Karpas-422 (cell line): ENCODE measurements at regions not wholly inside any gene's neighbourhood (a gene's known extent, or its start where the extent isn't known, plus 50 kb on each side); places are given as distances from the start of the nearest gene placed in this dataset.
A peak's percentile ranks its signal among the peaks of the same experiment; 100 is the strongest.

ENCODE experiments used
- DNase-seq: peaks from one replicate; pipeline ENCODE4 v3.0.0-alpha.2; 2015
- H2AFZ ChIP-seq: fragments of 200-600 bp; sonication (generic); 2 replicates; pipeline ENCODE4 v1.6.1; 2014; ENCODE audit warnings: antibody characterized with exemption, low read length, mixed read lengths
- H3K27ac ChIP-seq: fragments of 200-600 bp; sonication (generic); 2 replicates; pipeline ENCODE4 v1.5.1; 2014; ENCODE audit warnings: mild to moderate bottlenecking, low read length, moderate library complexity
- H3K27me3 ChIP-seq: fragments of 200-600 bp; sonication (generic); 2 replicates; pipeline ENCODE4 v1.6.1; 2014; ENCODE audit warnings: low read length, mixed read lengths
- H3K36me3 ChIP-seq: fragments of 200-600 bp; sonication (generic); 2 replicates; pipeline ENCODE4 v1.6.1; 2014; ENCODE audit warnings: low read length, mixed read lengths; ENCODE audit not compliant: insufficient read depth
- H3K4me1 ChIP-seq: fragments of 200-600 bp; sonication (generic); 2 replicates; pipeline ENCODE4 v1.6.1; 2014; ENCODE audit warnings: mild to moderate bottlenecking, low read length, mixed read lengths
- H3K4me2 ChIP-seq: fragments of 200-600 bp; sonication (generic); 2 replicates; pipeline ENCODE4 v1.6.1; 2014; ENCODE audit warnings: low read length, low read depth, mild to moderate bottlenecking; ENCODE audit not compliant: poor library complexity, severe bottlenecking
- H3K4me3 ChIP-seq: fragments of 200-600 bp; sonication (generic); 2 replicates; pipeline ENCODE4 v1.5.1; 2014; ENCODE audit warnings: mild to moderate bottlenecking, antibody characterized with exemption, low read length, mixed read lengths
- H3K79me2 ChIP-seq: fragments of 200-600 bp; sonication (generic); 2 replicates; pipeline ENCODE4 v1.6.1; 2014; ENCODE audit warnings: mild to moderate bottlenecking, low read length, mixed read lengths
- H3K9ac ChIP-seq: fragments of 200-600 bp; sonication (generic); 2 replicates; pipeline ENCODE4 v1.6.0; 2014; ENCODE audit warnings: low read length
- H3K9me2 ChIP-seq: fragments of 200-600 bp; sonication (generic), shearing (Covaris generic); replicated peaks from 2 replicates; pipeline ENCODE4 v1.6.0; 2014; ENCODE audit warnings: mild to moderate bottlenecking, low read length, moderate library complexity; ENCODE audit not compliant: insufficient read depth
- H3K9me3 ChIP-seq: fragments of 300-700, 200-600 bp; sonication (generic); 2 replicates; pipeline ENCODE4 v1.6.1; 2014; ENCODE audit warnings: low read length, mixed read lengths
- H4K20me1 ChIP-seq: fragments of 200-600 bp; sonication (generic); 2 replicates; pipeline ENCODE4 v1.6.1; 2014; ENCODE audit warnings: mild to moderate bottlenecking, antibody characterized with exemption, low read length, low read depth; ENCODE audit not compliant: insufficient read depth

DNA sequence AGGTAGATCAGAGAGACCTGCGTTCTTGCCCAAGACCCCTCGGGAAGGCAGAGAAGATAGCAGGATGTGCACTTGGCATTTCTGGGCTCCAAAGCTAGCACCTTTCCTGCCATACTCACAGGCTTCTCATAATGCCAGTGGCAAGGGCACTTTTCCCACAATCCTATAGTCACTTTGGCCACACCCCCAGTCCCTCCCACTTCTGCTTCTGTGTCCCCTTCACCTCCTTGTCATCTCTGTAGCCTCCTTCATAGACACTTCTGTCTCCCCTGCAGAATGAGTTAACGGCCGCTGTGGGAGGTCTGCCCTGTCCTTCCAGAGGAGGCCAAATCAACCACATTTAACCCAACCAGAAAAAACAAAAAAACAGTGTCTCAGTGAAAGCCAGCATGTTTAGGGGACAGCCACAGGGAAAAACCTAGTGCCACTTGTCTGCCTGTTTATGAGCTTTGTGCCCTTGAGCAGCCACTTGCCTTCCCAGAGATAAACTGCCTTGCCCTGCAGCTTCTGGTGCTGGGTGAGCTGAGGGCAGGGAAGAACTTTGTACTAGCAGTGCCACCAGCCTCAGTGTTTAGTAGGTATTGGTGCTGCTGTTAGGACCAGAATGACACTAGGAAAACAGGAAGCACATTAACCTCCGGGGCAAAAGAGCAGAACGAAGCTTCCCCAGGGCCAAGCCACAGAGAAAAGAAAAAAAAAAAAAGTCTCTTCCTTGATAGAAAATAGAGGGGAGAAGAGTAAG, 193.0 kb upstream of the PWP1 start:
- Histone ChIP-seq H3K9me2 (no peaks in the 10 kb centered on the region), H3K36me3 (no peaks in the 10 kb centered on the region), H3K4me2 (peak overlapping the region; percentile 29), H3K4me3 (no peak overlapping the region), H4K20me1 (no peaks in the 10 kb centered on the region), H3K4me1 (peaks cover 6% of the 10 kb centered on the region), H3K9me3 (no peaks in the 10 kb centered on the region), H3K27ac (no peak overlapping the region), H3K9ac (no peak overlapping the region), H3K79me2 (no peaks in the 10 kb centered on the region), H3K27me3 (no peaks in the 10 kb centered on the region), H2AFZ (peak overlapping the region; percentile 56; the same call in 1 of the 2 replicates)
- no peak for DNase-seq

DNA sequence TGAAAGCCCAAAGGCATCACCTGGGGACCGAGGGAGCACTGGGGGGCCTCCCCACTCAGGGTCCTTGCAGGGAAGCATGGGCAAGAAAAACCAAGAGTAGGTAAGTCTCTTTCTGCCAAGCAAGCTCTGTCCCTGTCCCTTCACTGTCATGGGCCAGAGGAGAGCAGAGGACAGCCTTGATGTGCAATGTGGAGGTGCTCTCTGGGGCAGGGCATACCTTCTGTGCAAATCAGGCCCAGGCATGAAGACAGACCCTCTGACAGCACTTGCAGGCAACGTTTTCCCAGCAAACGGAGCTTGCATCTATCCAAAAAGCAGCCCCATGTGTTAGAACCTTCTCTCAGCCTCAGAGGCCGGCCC, 192.5 kb upstream of the PWP1 start:
- no peaks in the 10 kb centered on the region for H3K36me3 ChIP-seq
- H2AFZ ChIP-seq: peak overlapping the region; percentile 56; the same call in 1 of the 2 replicates
- no peak for DNase-seq
- peaks cover 6% of the 10 kb centered on the region for H3K4me1 ChIP-seq
- no peaks in the 10 kb centered on the region for H4K20me1 ChIP-seq
- no peaks in the 10 kb centered on the region for H3K27me3 ChIP-seq
- peak overlapping the region; percentile 29 for H3K4me2 ChIP-seq
- no peak overlapping the region for H3K27ac ChIP-seq
- no peak overlapping the region for H3K9ac ChIP-seq
- no peaks in the 10 kb centered on the region for H3K9me3 ChIP-seq
- no peaks in the 10 kb centered on the region for H3K79me2 ChIP-seq
- no peaks in the 10 kb centered on the region for H3K9me2 ChIP-seq
- H3K4me3 ChIP-seq: no peak overlapping the region

DNA sequence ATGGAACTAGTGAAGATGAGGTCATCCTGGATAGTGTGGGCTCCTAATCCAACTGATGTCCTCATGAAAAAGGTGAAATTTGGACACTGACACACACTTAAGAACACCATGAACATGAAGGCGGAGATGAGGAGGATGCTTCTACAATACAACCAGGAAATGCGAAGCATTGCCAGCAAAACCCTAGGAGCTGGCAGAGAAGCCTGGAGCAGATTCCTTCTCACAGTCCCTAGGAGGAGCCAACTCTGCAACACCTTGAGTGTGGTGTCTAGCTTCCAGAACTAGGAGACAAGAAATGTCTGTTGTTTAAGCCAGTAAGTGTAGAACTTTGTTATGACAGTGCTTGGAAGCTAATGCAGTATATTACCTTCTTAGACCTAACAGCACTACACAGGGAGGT, 191.9 kb upstream of the PWP1 start:
- H3K36me3 ChIP-seq: no peaks in the 10 kb centered on the region
- no peak overlapping the region for H3K9ac ChIP-seq
- no peak overlapping the region for H2AFZ ChIP-seq
- H3K79me2 ChIP-seq: no peaks in the 10 kb centered on the region
- no peak for DNase-seq
- peaks cover 6% of the 10 kb centered on the region for H3K4me1 ChIP-seq
- H4K20me1 ChIP-seq: no peaks in the 10 kb centered on the region
- H3K4me3 ChIP-seq: no peak overlapping the region
- no peak overlapping the region for H3K27ac ChIP-seq
- no peak overlapping the region for H3K4me2 ChIP-seq
- H3K9me2 ChIP-seq: no peaks in the 10 kb centered on the region
- H3K27me3 ChIP-seq: no peaks in the 10 kb centered on the region
- no peaks in the 10 kb centered on the region for H3K9me3 ChIP-seq

DNA sequence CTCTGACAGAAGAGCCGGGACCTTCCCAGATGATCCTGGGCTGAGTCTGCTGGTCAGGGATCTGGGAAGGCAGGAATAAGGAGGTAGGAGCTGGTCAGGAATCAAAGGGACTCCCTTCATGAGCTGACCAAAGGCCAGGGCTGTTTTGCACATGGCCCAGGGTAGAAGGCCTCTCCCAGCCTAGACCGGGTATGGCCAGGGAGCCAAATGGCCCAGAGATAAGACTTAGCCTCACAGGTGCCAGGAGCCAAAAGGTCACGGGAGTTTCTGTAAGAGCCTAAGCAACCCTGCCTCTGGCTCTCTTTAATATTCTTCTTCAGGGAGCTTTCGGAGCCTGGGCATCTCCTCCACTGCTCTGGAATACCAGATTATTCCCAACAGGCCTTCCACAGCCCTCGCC, 191.3 kb upstream of the PWP1 start:
- H3K9me2 ChIP-seq: no peaks in the 10 kb centered on the region
- no peak overlapping the region for H3K4me2 ChIP-seq
- H3K36me3 ChIP-seq: no peaks in the 10 kb centered on the region
- peaks cover 6% of the 10 kb centered on the region for H3K4me1 ChIP-seq
- no peak overlapping the region for H3K9ac ChIP-seq
- DNase-seq: no peak
- no peak overlapping the region for H2AFZ ChIP-seq
- no peak overlapping the region for H3K4me3 ChIP-seq
- no peaks in the 10 kb centered on the region for H3K79me2 ChIP-seq
- no peaks in the 10 kb centered on the region for H4K20me1 ChIP-seq
- H3K9me3 ChIP-seq: no peaks in the 10 kb centered on the region
- H3K27me3 ChIP-seq: no peaks in the 10 kb centered on the region
- H3K27ac ChIP-seq: no peak overlapping the region

DNA sequence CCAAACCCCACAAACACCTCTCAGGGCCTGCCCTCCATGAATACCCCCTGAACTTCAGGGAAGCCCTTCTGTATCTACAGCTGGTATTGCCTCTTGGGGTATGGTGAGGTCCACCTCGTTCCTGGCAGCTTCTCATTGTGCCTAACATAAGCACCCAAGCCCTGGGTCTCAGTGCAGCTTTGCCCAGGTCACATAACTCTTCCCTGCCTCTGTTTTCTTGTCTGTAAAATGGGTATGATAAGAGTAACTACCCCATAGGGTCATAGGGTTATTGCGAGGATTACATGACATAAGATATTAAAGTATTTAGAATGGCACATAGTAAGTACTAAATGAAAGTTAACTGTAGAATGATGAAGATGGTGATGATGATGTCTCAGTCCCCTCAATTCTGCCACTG, 190.0 kb upstream of the PWP1 start:
- no peak overlapping the region for H3K9ac ChIP-seq
- no peak for DNase-seq
- no peaks in the 10 kb centered on the region for H4K20me1 ChIP-seq
- H3K79me2 ChIP-seq: no peaks in the 10 kb centered on the region
- H3K4me1 ChIP-seq: peaks cover 6% of the 10 kb centered on the region
- no peaks in the 10 kb centered on the region for H3K9me2 ChIP-seq
- H3K4me2 ChIP-seq: no peak overlapping the region
- H3K27ac ChIP-seq: no peak overlapping the region
- H3K4me3 ChIP-seq: no peak overlapping the region
- no peaks in the 10 kb centered on the region for H3K27me3 ChIP-seq
- H2AFZ ChIP-seq: no peak overlapping the region
- no peaks in the 10 kb centered on the region for H3K9me3 ChIP-seq
- no peaks in the 10 kb centered on the region for H3K36me3 ChIP-seq

DNA sequence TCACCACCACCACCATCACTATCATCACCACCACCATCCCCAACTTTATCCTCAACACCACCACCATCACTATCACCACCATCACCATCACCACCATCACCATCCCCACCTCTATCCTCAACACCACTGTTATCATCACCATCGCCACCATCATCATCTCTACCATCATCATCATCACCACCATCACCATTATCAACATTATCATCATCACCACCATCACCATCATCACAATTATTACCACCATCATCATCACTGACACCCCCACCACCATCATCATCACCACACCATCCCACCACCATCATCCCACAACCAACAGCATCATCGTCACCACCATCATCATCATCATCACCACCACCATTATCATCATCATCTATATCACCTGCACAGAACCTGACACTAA, 188.4 kb upstream of the PWP1 start:
- H3K36me3 ChIP-seq: no peaks in the 10 kb centered on the region

DNA sequence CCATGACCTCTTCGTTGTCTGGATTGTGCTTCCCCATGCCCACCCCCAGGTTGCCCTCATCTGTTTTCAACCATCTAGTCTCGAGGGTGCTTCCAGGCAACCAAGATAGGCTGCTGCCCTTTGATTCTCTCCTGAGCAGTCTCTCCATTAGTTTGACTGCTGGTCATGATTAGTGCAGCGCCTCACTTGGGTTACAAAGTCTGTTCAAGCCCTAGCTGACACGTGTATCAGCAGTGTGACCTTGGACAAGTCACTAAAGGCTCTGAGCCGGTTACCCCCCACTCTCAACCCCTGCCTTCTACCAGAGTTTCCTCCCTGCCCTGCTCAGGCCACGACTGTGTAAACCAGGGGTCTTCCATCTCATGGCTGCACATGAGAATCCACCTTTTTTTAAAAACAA, 185.3 kb upstream of the PWP1 start:
- H3K4me3 ChIP-seq: no peak overlapping the region
- H3K4me2 ChIP-seq: no peak overlapping the region
- H3K27ac ChIP-seq: no peak overlapping the region
- H3K4me1 ChIP-seq: no peaks in the 10 kb centered on the region
- H3K9me2 ChIP-seq: no peaks in the 10 kb centered on the region
- H3K9me3 ChIP-seq: no peaks in the 10 kb centered on the region
- H4K20me1 ChIP-seq: no peaks in the 10 kb centered on the region
- H3K9ac ChIP-seq: no peak overlapping the region
- no peaks in the 10 kb centered on the region for H3K79me2 ChIP-seq
- H3K36me3 ChIP-seq: no peaks in the 10 kb centered on the region
- no peaks in the 10 kb centered on the region for H3K27me3 ChIP-seq
- DNase-seq: no peak
- no peak overlapping the region for H2AFZ ChIP-seq

More for the DNA sequence above, 188.4 kb upstream of the PWP1 start:
- DNase-seq: no peak
- Histone ChIP-seq H3K4me1 (peaks cover 6% of the 10 kb centered on the region), H3K79me2 (no peaks in the 10 kb centered on the region), H3K27ac (no peak overlapping the region), H3K27me3 (no peaks in the 10 kb centered on the region), H3K9me3 (no peaks in the 10 kb centered on the region), H3K4me3 (no peak overlapping the region), H4K20me1 (no peaks in the 10 kb centered on the region), H3K9me2 (no peaks in the 10 kb centered on the region), H3K9ac (no peak overlapping the region), H3K4me2 (no peak overlapping the region), H2AFZ (no peak overlapping the region)

DNA sequence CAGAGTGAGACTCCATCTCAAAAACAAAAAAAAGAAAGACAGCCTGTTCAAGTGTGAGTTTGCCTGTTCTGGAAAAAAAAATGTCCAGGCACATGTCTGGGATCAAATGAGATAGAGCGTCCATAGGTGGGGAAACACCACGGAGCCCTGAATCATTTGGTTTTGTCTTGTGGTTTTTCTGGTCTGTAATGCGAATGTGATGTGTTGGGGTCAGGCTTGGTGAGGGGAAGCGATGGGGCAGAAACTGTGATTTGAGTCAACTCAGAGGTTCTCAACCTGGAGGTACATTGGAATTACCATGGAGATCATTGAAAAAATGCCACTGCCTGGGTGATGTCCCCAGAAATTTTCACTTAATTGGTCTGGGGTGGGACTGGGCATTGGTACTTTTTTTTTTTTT, 183.9 kb upstream of the PWP1 start:
- no peaks in the 10 kb centered on the region for H4K20me1 ChIP-seq
- no peaks in the 10 kb centered on the region for H3K36me3 ChIP-seq
- H3K4me3 ChIP-seq: no peak overlapping the region
- no peaks in the 10 kb centered on the region for H3K9me3 ChIP-seq
- H3K27ac ChIP-seq: no peak overlapping the region
- H3K4me2 ChIP-seq: no peak overlapping the region
- H3K9ac ChIP-seq: no peak overlapping the region
- no peak overlapping the region for H2AFZ ChIP-seq
- H3K27me3 ChIP-seq: no peaks in the 10 kb centered on the region
- H3K4me1 ChIP-seq: no peaks in the 10 kb centered on the region
- no peak for DNase-seq
- no peaks in the 10 kb centered on the region for H3K9me2 ChIP-seq
- H3K79me2 ChIP-seq: no peaks in the 10 kb centered on the region
